Calu3 (cell line): ENCODE measurements at regions not wholly inside any gene's neighbourhood (a gene's known extent, or its start where the extent isn't known, plus 50 kb on each side); places are given as distances from the start of the nearest gene placed in this dataset.

ENCODE experiments used
- BruUV-seq: library from RNA; stranded (reverse); fragments of 400-500 nt; replicated peaks from 2 replicates; lab custom pipeline; 2021; lab: Mats Ljungman, UMichigan
- CTCF ChIA-PET: fragments of 300-600 bp; sonication (Branson Sonifier 250); formaldehyde crosslinking; loops from one replicate; lab custom pipeline; 2022; ENCODE audit warnings: antibody characterized with exemption; lab: Charles Lee
- DNase-seq: peaks from one replicate; pipeline ENCODE4 v3.0.0; 2022
- H3K27ac Mint-ChIP-seq: one replicate; pipeline ENCODE4 v1.8.0; 2022; ENCODE audit warnings: mixed read lengths; ENCODE audit not compliant: unreplicated experiment
- H3K27me3 Mint-ChIP-seq: one replicate; pipeline ENCODE4 v1.8.0; 2022; ENCODE audit warnings: mixed read lengths; ENCODE audit not compliant: unreplicated experiment
- H3K36me3 Mint-ChIP-seq: one replicate; pipeline ENCODE4 v1.8.0; 2022; ENCODE audit warnings: mild to moderate bottlenecking, moderate library complexity, mixed read lengths; ENCODE audit not compliant: insufficient read depth, unreplicated experiment
- H3K4me1 Mint-ChIP-seq: one replicate; pipeline ENCODE4 v1.8.0; 2022; ENCODE audit warnings: mild to moderate bottlenecking, low read depth, mixed read lengths; ENCODE audit not compliant: unreplicated experiment
- H3K4me3 Mint-ChIP-seq: one replicate; pipeline ENCODE4 v1.8.0; 2022; ENCODE audit warnings: mild to moderate bottlenecking, low read depth, moderate library complexity, mixed read lengths; ENCODE audit not compliant: unreplicated experiment
- H3K9me3 Mint-ChIP-seq: one replicate; pipeline ENCODE4 v1.8.0; 2022; ENCODE audit warnings: low read depth, mixed read lengths; ENCODE audit not compliant: unreplicated experiment
- intact Hi-C: fragments of 100-400 bp; cut with micrococcal nuclease; formaldehyde crosslinking; loops from one replicate; pipeline ENCODE4 v1.10.0; 2022; ENCODE audit not compliant: unreplicated experiment
- TF ChIP-seq, protein P1 (sequence below): fragments of 200-600 bp; IDR thresholded peaks from one replicate; pipeline ENCODE4 v1.8.0; 2022; ENCODE audit warnings: antibody characterized with exemption; ENCODE audit not compliant: unreplicated experiment

DNA sequence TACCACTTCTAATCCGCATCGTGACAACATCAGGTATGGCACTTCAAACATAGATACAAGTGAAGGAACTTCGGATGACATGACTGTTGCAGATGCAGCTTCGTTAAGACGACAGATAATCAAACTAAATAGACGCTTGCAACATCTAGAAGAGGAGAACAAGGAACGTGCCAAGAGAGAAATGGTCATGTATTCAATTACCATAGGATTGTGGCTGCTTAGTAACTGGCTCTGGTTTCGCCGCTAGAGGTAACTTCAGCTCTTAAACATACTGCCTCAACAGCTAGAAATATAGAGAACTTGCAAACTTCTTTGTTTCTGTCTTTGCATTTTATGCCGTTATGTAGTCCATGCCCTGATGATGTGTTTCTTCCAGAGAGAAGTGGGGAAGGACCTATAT is 530.8 kb upstream of the DIPK2B start:
- Mint-ChIP-seq H3K9me3 (peaks cover 10% of the 10 kb centered on the region), H3K27ac (no peak overlapping the region), H3K36me3 (peaks cover 9% of the 10 kb centered on the region), H3K4me3 (no peak overlapping the region), H3K4me1 (peaks cover 8% of the 10 kb centered on the region), H3K27me3 (no peaks in the 10 kb centered on the region)
- BruUV-seq, result no TSS peak
- DNase-seq, result no peak
- intact Hi-C loops, result no loop called here
- CTCF ChIA-PET, result interaction anchor here (0.6 kb wide), 1 partner anchor 72 kb away, joined by 3 read pairs; no protein-coding TSS in a partner anchor
- TF ChIP-seq, protein P1, sequence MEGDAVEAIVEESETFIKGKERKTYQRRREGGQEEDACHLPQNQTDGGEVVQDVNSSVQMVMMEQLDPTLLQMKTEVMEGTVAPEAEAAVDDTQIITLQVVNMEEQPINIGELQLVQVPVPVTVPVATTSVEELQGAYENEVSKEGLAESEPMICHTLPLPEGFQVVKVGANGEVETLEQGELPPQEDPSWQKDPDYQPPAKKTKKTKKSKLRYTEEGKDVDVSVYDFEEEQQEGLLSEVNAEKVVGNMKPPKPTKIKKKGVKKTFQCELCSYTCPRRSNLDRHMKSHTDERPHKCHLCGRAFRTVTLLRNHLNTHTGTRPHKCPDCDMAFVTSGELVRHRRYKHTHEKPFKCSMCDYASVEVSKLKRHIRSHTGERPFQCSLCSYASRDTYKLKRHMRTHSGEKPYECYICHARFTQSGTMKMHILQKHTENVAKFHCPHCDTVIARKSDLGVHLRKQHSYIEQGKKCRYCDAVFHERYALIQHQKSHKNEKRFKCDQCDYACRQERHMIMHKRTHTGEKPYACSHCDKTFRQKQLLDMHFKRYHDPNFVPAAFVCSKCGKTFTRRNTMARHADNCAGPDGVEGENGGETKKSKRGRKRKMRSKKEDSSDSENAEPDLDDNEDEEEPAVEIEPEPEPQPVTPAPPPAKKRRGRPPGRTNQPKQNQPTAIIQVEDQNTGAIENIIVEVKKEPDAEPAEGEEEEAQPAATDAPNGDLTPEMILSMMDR, result no peak

DNA sequence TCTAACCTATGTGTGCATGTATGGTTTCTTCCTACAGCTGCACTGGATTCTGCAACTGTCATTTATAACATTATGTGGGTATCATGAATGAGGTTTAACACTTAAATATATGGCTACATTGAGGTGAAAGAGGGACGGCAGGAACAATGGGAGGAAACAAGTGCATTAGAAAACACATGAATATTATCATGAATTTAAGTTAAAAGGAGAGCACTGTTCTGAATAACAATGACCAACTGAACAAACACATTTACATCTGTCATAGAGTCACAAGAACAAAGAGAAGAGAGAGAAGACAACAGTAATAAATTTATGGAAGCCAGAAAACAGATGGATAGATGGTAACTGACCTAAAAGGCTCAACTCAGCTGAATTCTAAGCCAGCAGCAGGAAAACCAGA is 527.1 kb upstream of the DIPK2B start:
- TF ChIP-seq, protein P1, result no peak
- H3K36me3 Mint-ChIP-seq, result no peaks in the 10 kb centered on the region
- no peak for DNase-seq
- BruUV-seq, result no TSS peak
- H3K4me1 Mint-ChIP-seq, result peaks cover 8% of the 10 kb centered on the region
- peaks cover 2% of the 10 kb centered on the region for H3K9me3 Mint-ChIP-seq
- H3K4me3 Mint-ChIP-seq, result no peak overlapping the region
- H3K27me3 Mint-ChIP-seq, result no peaks in the 10 kb centered on the region
- CTCF ChIA-PET, result no interaction called here
- intact Hi-C loops, result no loop called here
- H3K27ac Mint-ChIP-seq, result no peak overlapping the region

DNA sequence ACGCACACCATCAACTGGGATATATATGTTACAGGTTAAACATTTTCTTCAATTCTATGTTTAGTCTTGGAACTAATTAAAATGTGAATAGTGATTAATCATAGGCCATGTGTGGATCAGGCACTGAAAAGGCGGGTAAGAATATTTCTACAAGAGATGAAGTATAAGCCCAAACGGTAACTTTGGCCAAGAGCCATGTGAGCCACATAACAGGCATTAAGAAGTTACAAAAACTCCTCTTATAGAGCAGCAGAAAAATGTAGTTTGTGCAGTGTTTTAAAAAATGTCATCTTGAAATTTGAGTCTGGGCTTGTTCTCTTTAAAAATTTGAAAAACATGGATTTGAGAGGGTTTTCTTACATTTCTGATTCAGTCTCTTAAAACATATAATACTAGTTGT is 521.8 kb upstream of the DIPK2B start:
- CTCF ChIA-PET, result no interaction called here
- intact Hi-C loops, result no loop called here
- peaks cover 9% of the 10 kb centered on the region for H3K4me1 Mint-ChIP-seq
- H3K27me3 Mint-ChIP-seq, result no peaks in the 10 kb centered on the region
- no peak overlapping the region for H3K27ac Mint-ChIP-seq
- H3K9me3 Mint-ChIP-seq, result peaks cover 2% of the 10 kb centered on the region
- no peak for DNase-seq
- no peak overlapping the region for H3K4me3 Mint-ChIP-seq
- TF ChIP-seq, protein P1, result no peak
- BruUV-seq, result no TSS peak
- H3K36me3 Mint-ChIP-seq, result no peaks in the 10 kb centered on the region

DNA sequence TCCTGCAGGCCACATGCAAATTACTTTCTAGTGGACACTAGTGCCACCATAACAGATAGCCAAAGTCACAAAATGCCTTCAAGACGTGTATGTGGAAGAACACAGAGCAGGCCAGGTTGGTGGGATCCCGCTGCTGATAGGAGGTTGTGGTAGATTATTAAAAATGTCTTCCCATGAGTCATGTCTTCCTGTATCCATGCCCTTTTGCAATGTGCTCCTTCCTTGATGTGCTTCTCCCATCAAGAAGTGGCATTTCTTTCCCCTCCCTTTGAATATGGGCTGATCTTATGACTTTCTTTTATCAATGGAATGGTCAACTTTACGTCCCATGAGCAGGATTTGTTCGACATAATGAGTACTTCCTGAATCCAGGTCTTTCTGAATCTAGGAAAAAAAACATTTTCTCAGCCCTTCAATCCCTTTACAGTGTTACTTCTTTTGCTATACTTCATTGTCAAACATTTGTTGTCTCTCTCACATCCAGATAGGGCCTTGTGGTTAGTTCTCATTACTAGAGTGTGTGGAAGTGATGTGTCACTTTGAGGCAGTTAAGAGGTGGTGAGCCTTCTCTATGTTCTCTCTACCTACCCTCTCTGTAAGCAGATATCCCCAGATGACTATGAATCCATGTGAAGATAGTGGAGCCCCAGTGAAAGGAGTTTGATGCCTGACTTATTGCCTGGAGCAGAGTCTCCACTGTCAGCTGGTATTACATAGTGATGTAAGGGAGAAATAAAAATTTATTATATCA is 519.2 kb upstream of the DIPK2B start:
- no peak for DNase-seq
- BruUV-seq, result no TSS peak
- TF ChIP-seq, protein P1, result no peak
- Mint-ChIP-seq H3K36me3 (no peaks in the 10 kb centered on the region), H3K9me3 (peaks cover 2% of the 10 kb centered on the region), H3K27ac (no peak overlapping the region), H3K27me3 (no peaks in the 10 kb centered on the region), H3K4me1 (peaks cover 22% of the 10 kb centered on the region), H3K4me3 (no peak overlapping the region)
- CTCF ChIA-PET, result no interaction called here
- intact Hi-C loops, result no loop called here
